Nephron progenitor cell (in vitro differentiated cells): ENCODE measurements at regions not wholly inside any gene's neighbourhood (a gene's known extent, or its start where the extent isn't known, plus 50 kb on each side); places are given as distances from the start of the nearest gene placed in this dataset.
A peak's percentile ranks its signal among the peaks of the same experiment; 100 is the strongest.

Source experiments
- DNase-seq: peaks from one replicate; pipeline ENCODE4 v3.0.0; 2021
- H3K27ac Mint-ChIP-seq: 2 replicates; pipeline ENCODE4 v1.8.0; 2021; ENCODE audit warnings: mild to moderate bottlenecking, moderate library complexity, mixed read lengths
- H3K27me3 Mint-ChIP-seq: 2 replicates; pipeline ENCODE4 v1.8.0; 2021; ENCODE audit warnings: mild to moderate bottlenecking, low read depth, mixed read lengths; ENCODE audit not compliant: poor library complexity
- H3K36me3 Mint-ChIP-seq: 2 replicates; pipeline ENCODE4 v1.8.0; 2021; ENCODE audit warnings: low read depth, mixed read lengths
- H3K4me1 Mint-ChIP-seq: 2 replicates; pipeline ENCODE4 v1.8.0; 2021; ENCODE audit warnings: mixed read lengths
- H3K4me3 Mint-ChIP-seq: 2 replicates; pipeline ENCODE4 v1.8.0; 2021; ENCODE audit warnings: mild to moderate bottlenecking, moderate library complexity, mixed read lengths
- H3K9me3 Mint-ChIP-seq: 2 replicates; pipeline ENCODE4 v1.8.0; 2021; ENCODE audit warnings: mild to moderate bottlenecking, moderate library complexity, mixed read lengths
- TF ChIP-seq, protein P1 (sequence below): fragments of 200-600 bp; sonication (generic); IDR thresholded peaks from 2 replicates; pipeline ENCODE4 v1.5.0; 2021; ENCODE audit warnings: antibody characterized with exemption

GRCh38 chr11:129686269-129686668 is 129.4 kb upstream of the TMEM45B start:
- DNase-seq = no peak
- H3K36me3 Mint-ChIP-seq = no peaks in the 10 kb centered on the region
- no peak overlapping the region for H3K27ac Mint-ChIP-seq
- TF ChIP-seq, protein P1, sequence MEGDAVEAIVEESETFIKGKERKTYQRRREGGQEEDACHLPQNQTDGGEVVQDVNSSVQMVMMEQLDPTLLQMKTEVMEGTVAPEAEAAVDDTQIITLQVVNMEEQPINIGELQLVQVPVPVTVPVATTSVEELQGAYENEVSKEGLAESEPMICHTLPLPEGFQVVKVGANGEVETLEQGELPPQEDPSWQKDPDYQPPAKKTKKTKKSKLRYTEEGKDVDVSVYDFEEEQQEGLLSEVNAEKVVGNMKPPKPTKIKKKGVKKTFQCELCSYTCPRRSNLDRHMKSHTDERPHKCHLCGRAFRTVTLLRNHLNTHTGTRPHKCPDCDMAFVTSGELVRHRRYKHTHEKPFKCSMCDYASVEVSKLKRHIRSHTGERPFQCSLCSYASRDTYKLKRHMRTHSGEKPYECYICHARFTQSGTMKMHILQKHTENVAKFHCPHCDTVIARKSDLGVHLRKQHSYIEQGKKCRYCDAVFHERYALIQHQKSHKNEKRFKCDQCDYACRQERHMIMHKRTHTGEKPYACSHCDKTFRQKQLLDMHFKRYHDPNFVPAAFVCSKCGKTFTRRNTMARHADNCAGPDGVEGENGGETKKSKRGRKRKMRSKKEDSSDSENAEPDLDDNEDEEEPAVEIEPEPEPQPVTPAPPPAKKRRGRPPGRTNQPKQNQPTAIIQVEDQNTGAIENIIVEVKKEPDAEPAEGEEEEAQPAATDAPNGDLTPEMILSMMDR = no peak
- peaks cover 5% of the 10 kb centered on the region for H3K4me1 Mint-ChIP-seq
- peaks cover 11% of the 10 kb centered on the region for H3K27me3 Mint-ChIP-seq
- H3K4me3 Mint-ChIP-seq = no peak overlapping the region
- peaks cover 20% of the 10 kb centered on the region for H3K9me3 Mint-ChIP-seq

DNA sequence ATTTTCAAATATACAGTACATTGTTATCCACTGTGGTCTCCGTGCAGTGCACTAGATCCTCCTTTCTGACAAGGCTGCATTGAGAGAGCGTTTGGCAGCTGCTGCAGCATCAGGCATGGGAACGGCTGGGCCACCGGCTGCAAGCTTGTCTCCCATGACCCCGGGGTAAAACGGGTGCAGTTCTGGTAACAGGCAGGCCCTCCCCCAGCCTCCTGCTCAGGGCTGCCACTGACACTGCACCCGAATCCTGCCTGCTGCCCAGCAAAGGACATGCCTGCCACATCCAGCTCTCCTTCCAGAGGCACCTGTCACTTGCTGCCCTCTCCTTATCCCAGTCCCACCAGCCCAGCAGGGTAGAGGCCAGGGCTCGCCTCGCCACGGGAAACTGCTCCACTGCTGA is 124.5 kb upstream of the TMEM45B start:
- DNase-seq = no peak
- Mint-ChIP-seq H3K27ac (no peak overlapping the region), H3K27me3 (peaks cover 16% of the 10 kb centered on the region), H3K36me3 (no peaks in the 10 kb centered on the region), H3K4me1 (peaks cover 10% of the 10 kb centered on the region), H3K4me3 (no peak overlapping the region), H3K9me3 (peaks cover 6% of the 10 kb centered on the region)
- TF ChIP-seq, protein P1 = no peak

- Mint-ChIP-seq H3K27ac (no peak overlapping the region), H3K4me1 (peaks cover 10% of the 10 kb centered on the region), H3K4me3 (no peak overlapping the region), H3K27me3 (peaks cover 18% of the 10 kb centered on the region), H3K9me3 (no peaks in the 10 kb centered on the region), H3K36me3 (no peaks in the 10 kb centered on the region)
- TF ChIP-seq, protein P1 = no peak
- DNase-seq = no peak
Observed at GRCh38 chr11:129694538-129694937, 121.1 kb upstream of the TMEM45B start.

- no peak for DNase-seq
- Mint-ChIP-seq H3K9me3 (no peaks in the 10 kb centered on the region), H3K4me1 (peaks cover 10% of the 10 kb centered on the region), H3K4me3 (no peak overlapping the region), H3K36me3 (no peaks in the 10 kb centered on the region), H3K27ac (no peak overlapping the region), H3K27me3 (peaks cover 19% of the 10 kb centered on the region)
- TF ChIP-seq, protein P1 = no peak
Observed at GRCh38 chr11:129694966-129695365, 120.7 kb upstream of the TMEM45B start.

GRCh38 chr11:129695571-129696308 is 119.9 kb upstream of the TMEM45B start:
- Mint-ChIP-seq H3K27me3 (peaks cover 25% of the 10 kb centered on the region), H3K4me3 (peak overlapping the region; percentile 70), H3K36me3 (no peaks in the 10 kb centered on the region), H3K9me3 (no peaks in the 10 kb centered on the region), H3K4me1 (peaks cover 6% of the 10 kb centered on the region), H3K27ac (no peak overlapping the region)
- DNase-seq = peak; percentile 87
- TF ChIP-seq, protein P1 = peak; percentile 63
